WTC11 (cell line): ENCODE measurements at regions not wholly inside any gene's neighbourhood (a gene's known extent, or its start where the extent isn't known, plus 50 kb on each side); places are given as distances from the start of the nearest gene placed in this dataset.

Experiments used
- ATF2 ChIP-seq: sonication (generic); formaldehyde crosslinking; IDR thresholded peaks from 2 replicates; pipeline ENCODE4 v1.8.1; 2022; ENCODE audit warnings: low read depth, missing genetic modification reagents, borderline replicate concordance
- ATF6 ChIP-seq: sonication (generic); formaldehyde crosslinking; IDR thresholded peaks from 2 replicates; pipeline ENCODE4 v1.8.1; 2023; ENCODE audit warnings: mild to moderate bottlenecking, missing genetic modification reagents
- CTCF ChIP-seq: fragments of 200-600 bp; IDR thresholded peaks from 2 replicates; pipeline ENCODE4 v1.8.0; 2022; ENCODE audit warnings: antibody characterized with exemption
- E2F4 ChIP-seq: sonication (generic); formaldehyde crosslinking; IDR thresholded peaks from 2 replicates; pipeline ENCODE4 v1.8.1; 2022; ENCODE audit warnings: low read depth, mild to moderate bottlenecking, moderate library complexity, missing genetic modification reagents, borderline replicate concordance
- JUN ChIP-seq: sonication (generic); formaldehyde crosslinking; IDR thresholded peaks from 2 replicates; pipeline ENCODE4 v1.8.0; 2023; ENCODE audit warnings: mild to moderate bottlenecking, missing genetic modification reagents
- KAT7 ChIP-seq: sonication (generic); formaldehyde crosslinking; IDR thresholded peaks from 2 replicates; pipeline ENCODE4 v1.8.1; 2023; ENCODE audit warnings: missing genetic modification reagents, mild to moderate bottlenecking, borderline replicate concordance
- NFE2L1 ChIP-seq: sonication (generic); formaldehyde crosslinking; IDR thresholded peaks from 2 replicates; pipeline ENCODE4 v1.8.1; 2023; ENCODE audit warnings: missing genetic modification reagents
- RELA ChIP-seq: sonication (generic); formaldehyde crosslinking; IDR thresholded peaks from 2 replicates; pipeline ENCODE4 v1.8.1; 2022; ENCODE audit warnings: missing genetic modification reagents, mild to moderate bottlenecking, borderline replicate concordance
- SP1 ChIP-seq: sonication (generic); formaldehyde crosslinking; conservative IDR thresholded peaks from 2 replicates; pipeline ENCODE4 v1.8.1; 2022; ENCODE audit warnings: missing genetic modification reagents
- USF2 ChIP-seq: sonication (generic); formaldehyde crosslinking; IDR thresholded peaks from 2 replicates; pipeline ENCODE4 v1.8.1; 2023; ENCODE audit warnings: mild to moderate bottlenecking, missing genetic modification reagents, moderate library complexity
- ZMAT4 ChIP-seq: fragments of 250-450 bp; sonication (Bioruptor Pico); IDR thresholded peaks from 2 replicates; pipeline ENCODE4 v1.9.0; 2021; ENCODE audit warnings: mild to moderate bottlenecking
- ZNF263 ChIP-seq: sonication (generic); formaldehyde crosslinking; IDR thresholded peaks from 2 replicates; pipeline ENCODE4 v1.8.1; 2022; ENCODE audit warnings: low read depth, mild to moderate bottlenecking, moderate library complexity, missing genetic modification reagents
- ZNF281 ChIP-seq: sonication (generic); formaldehyde crosslinking; IDR thresholded peaks from 2 replicates; pipeline ENCODE4 v1.8.0; 2023; ENCODE audit warnings: mild to moderate bottlenecking, missing genetic modification reagents
- ZNF317 ChIP-seq: sonication (generic); formaldehyde crosslinking; IDR thresholded peaks from 2 replicates; pipeline ENCODE4 v1.8.1; 2023; ENCODE audit warnings: low read depth, mild to moderate bottlenecking, moderate library complexity, missing genetic modification reagents, borderline replicate concordance

- TF ChIP-seq CTCF: no peak
- TF ChIP-seq NFE2L1 (CRISPR knock-in tag): no peak
- no peak for TF ChIP-seq SP1 (CRISPR knock-in tag)
- TF ChIP-seq USF2 (CRISPR knock-in tag): no peak
- TF ChIP-seq ZMAT4 (CRISPR knock-in tag): no peak
- no peak for TF ChIP-seq ATF2 (CRISPR knock-in tag)
- no peak for TF ChIP-seq JUN (CRISPR knock-in tag)
- no peak for TF ChIP-seq KAT7
- TF ChIP-seq ZNF263: no peak
- TF ChIP-seq RELA (CRISPR knock-in tag): no peak
- TF ChIP-seq E2F4 (CRISPR knock-in tag): no peak
- TF ChIP-seq ATF6: no peak
- no peak for TF ChIP-seq ZNF317 (CRISPR knock-in tag)
- TF ChIP-seq ZNF281 (CRISPR knock-in tag): no peak
Observed at GRCh38 chr6:134398453-134398852, 80.5 kb upstream of the SGK1 start.
